T-cell (primary cell): ENCODE measurements at regions not wholly inside any gene's neighbourhood (a gene's known extent, or its start where the extent isn't known, plus 50 kb on each side); places are given as distances from the start of the nearest gene placed in this dataset.

Experiments
- ATAC-seq, 4 experiments: fragments of 200-7000 bp in 3 of 4; fragments of 150-1000 bp in 1 of 4; cut with Tn5 transposase; replicated peaks in 1 of 4; 1 replicate in 3 of 4; 2 replicates in 1 of 4; pipeline ENCODE4 v1.10.0; 2021; ENCODE audit warnings: moderate library complexity in 3 of 4, mild to moderate bottlenecking in 2 of 4, moderate number of reproducible peaks in 1 of 4
- CTCF ChIA-PET, 2 donors: fragments of 300-600 bp; sonication (Branson Sonifier 250); formaldehyde crosslinking; loops; one replicate each; lab custom pipeline; 2022; ENCODE audit warnings: antibody characterized with exemption in 2 of 2; lab: Charles Lee
- POLR2A ChIA-PET, 2 donors: fragments of 300-600 bp; sonication (Branson Sonifier 250); formaldehyde crosslinking; loops; one replicate each; lab custom pipeline; 2022; ENCODE audit warnings: antibody characterized with exemption in 2 of 2; lab: Charles Lee
- DNase-seq, 35 experiments: peaks; one replicate each; pipeline versions ENCODE4 v3.0.0 to v3.0.0-alpha.2; 2013 to 2023
- H3K27ac ChIP-seq: one replicate; pipeline ENCODE4 v1.5.1; 2013; ENCODE audit warnings: low read length
- H3K27me3 ChIP-seq, 2 experiments: replicated peaks in 1 of 2; 1 replicate in 1 of 2; 2 replicates in 1 of 2; pipeline versions ENCODE4 v1.6.1 to v1.7.0; 2013; ENCODE audit warnings: low read length in 1 of 2, mixed read lengths in 1 of 2; ENCODE audit not compliant: control insufficient read depth in 2 of 2, insufficient read depth in 2 of 2; ENCODE audit errors: extremely low read depth in 1 of 2
- H3K36me3 ChIP-seq, 2 donors: 1 replicate in 1 of 2; 2 replicates in 1 of 2; pipeline versions ENCODE4 v1.6.1 to v1.7.0; 2013; ENCODE audit warnings: low read length in 1 of 2; ENCODE audit not compliant: control insufficient read depth in 2 of 2, insufficient read depth in 1 of 2; ENCODE audit errors: extremely low read depth in 1 of 2
- H3K4me1 ChIP-seq, 2 experiments: 1 replicate in 1 of 2; 2 replicates in 1 of 2; pipeline versions ENCODE4 v1.6.1 to v1.7.0; 2013; ENCODE audit warnings: low read length in 2 of 2, mixed read lengths in 1 of 2; ENCODE audit not compliant: insufficient read depth in 2 of 2, control insufficient read depth in 1 of 2; ENCODE audit errors: extremely low read depth in 1 of 2
- H3K4me3 ChIP-seq, 2 donors: 1 replicate in 1 of 2; 2 replicates in 1 of 2; pipeline versions ENCODE4 v1.5.1 to v1.7.0; 2013; ENCODE audit warnings: mild to moderate bottlenecking in 2 of 2, low read length in 1 of 2, moderate library complexity in 1 of 2; ENCODE audit not compliant: control insufficient read depth in 1 of 2; ENCODE audit errors: extremely low read depth in 1 of 2
- H3K9me3 ChIP-seq: 2 replicates; pipeline ENCODE4 v1.7.0; 2013
- H3K27ac Mint-ChIP-seq, 2 donors: one replicate each; pipeline ENCODE4 v1.8.0; 2020 to 2021; ENCODE audit warnings: mild to moderate bottlenecking in 2 of 2, mixed read lengths in 2 of 2
- H3K27me3 Mint-ChIP-seq, 2 donors: one replicate each; pipeline ENCODE4 v1.8.0; 2021 to 2022; ENCODE audit warnings: mixed read lengths in 2 of 2
- H3K36me3 Mint-ChIP-seq: one replicate; pipeline ENCODE4 v1.8.0; 2021; ENCODE audit warnings: mixed read lengths
- H3K4me1 Mint-ChIP-seq, 3 donors: one replicate each; pipeline ENCODE4 v1.8.0; 2020 to 2022; ENCODE audit warnings: mixed read lengths in 3 of 3, mild to moderate bottlenecking in 1 of 3
- H3K4me3 Mint-ChIP-seq, 3 donors: one replicate each; pipeline ENCODE4 v1.8.0; 2020 to 2022; ENCODE audit warnings: mild to moderate bottlenecking in 3 of 3, mixed read lengths in 3 of 3, moderate library complexity in 3 of 3
- H3K9me3 Mint-ChIP-seq, 3 donors: one replicate each; pipeline ENCODE4 v1.8.0; 2020 to 2022; ENCODE audit warnings: mixed read lengths in 3 of 3
- WGBS: methylation state at CpG from one replicate; pipeline ENCODE4 v1.1.5; 2013; ENCODE audit warnings: missing lambda C conversion rate; ENCODE audit not compliant: insufficient coverage; 5-methylcytosine and 5-hydroxymethylcytosine counted together

DNA sequence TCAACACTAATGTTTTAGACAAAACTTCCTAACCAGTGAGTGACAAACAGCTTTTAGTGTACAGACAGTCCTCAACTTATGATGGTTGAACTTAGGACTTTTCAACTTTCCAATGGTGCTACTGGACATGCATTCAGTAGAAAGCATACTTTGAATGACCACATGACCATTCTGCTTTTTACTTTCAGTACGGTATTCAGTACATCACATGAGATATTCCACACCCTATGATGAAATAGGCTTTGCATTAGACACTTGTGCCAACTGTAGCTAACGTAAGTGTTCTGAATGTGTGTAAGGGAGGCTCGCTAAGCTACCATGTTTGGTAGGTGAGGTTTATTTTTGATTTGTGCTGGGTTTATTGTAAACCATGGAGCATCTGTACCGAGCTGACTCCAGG lies 113.7 kb downstream of the WNT7A start:
- CTCF ChIA-PET: no interaction called here

DNA sequence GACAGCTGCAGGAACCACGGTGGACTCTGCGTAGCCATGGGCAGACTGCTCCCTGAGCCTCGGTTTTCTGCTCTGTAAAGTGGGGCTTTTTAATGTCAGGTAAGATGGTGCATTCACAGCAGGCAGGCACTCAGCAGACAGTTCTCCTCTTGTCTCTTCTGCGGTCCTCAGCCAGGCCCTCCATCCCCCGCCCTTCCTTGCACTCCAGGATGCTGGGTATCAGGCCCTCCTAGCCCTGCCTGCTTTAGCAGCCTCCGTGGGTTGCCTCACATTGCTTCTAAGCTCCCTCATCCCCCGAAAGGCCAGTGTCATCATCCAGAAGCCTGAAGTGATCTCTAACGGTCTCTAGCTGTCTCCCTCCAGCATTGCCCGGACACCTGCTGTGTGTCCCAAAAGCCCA lies 115.7 kb downstream of the WNT7A start:
- no peak overlapping the region for H3K27ac ChIP-seq
- no peaks in the 10 kb centered on the region for H3K36me3 Mint-ChIP-seq
- 72% methylated on average over 9 of the region's 9 CpGs for WGBS
- POLR2A ChIA-PET: no interaction called here
- peaks cover 0 to 11% (median 10%) of the 10 kb centered on the region in 3 donors for H3K9me3 Mint-ChIP-seq
- no peak overlapping the region for H3K4me3 ChIP-seq
- ATAC-seq (no peak), DNase-seq (no peak)
- no peaks in the 10 kb centered on the region for H3K4me1 Mint-ChIP-seq
- H3K27me3 ChIP-seq: peaks cover 0 to 23% of the 10 kb centered on the region in 2 experiments
- no peak overlapping the region for H3K27ac Mint-ChIP-seq
- H3K36me3 ChIP-seq: no peaks in the 10 kb centered on the region
- H3K27me3 Mint-ChIP-seq: peaks cover 9 to 12% of the 10 kb centered on the region in 2 donors
- H3K9me3 ChIP-seq: no peaks in the 10 kb centered on the region
- no peaks in the 10 kb centered on the region for H3K4me1 ChIP-seq
- CTCF ChIA-PET: no interaction called here
- H3K4me3 Mint-ChIP-seq: no peak overlapping the region

More for the DNA sequence above, 113.7 kb downstream of the WNT7A start:
- Mint-ChIP-seq H3K27ac (no peak overlapping the region), H3K36me3 (no peaks in the 10 kb centered on the region), H3K9me3 (peaks cover 0 to 11% (median 10%) of the 10 kb centered on the region in 3 donors), H3K27me3 (peaks cover 0 to 5% of the 10 kb centered on the region in 2 donors), H3K4me1 (peaks cover 7 to 9% (median 8%) of the 10 kb centered on the region in 3 donors), H3K4me3 (no peak overlapping the region)
- POLR2A ChIA-PET: no interaction called here
- WGBS: 87% methylated on average over 3 of the region's 4 CpGs
- Histone ChIP-seq H3K9me3 (no peaks in the 10 kb centered on the region), H3K36me3 (no peaks in the 10 kb centered on the region), H3K27ac (no peak overlapping the region), H3K27me3 (peaks cover 0 to 27% of the 10 kb centered on the region in 2 experiments), H3K4me1 (peaks cover 3 to 11% of the 10 kb centered on the region in 2 experiments), H3K4me3 (no peak overlapping the region)
- ATAC-seq (no peak), DNase-seq (no peak)

DNA sequence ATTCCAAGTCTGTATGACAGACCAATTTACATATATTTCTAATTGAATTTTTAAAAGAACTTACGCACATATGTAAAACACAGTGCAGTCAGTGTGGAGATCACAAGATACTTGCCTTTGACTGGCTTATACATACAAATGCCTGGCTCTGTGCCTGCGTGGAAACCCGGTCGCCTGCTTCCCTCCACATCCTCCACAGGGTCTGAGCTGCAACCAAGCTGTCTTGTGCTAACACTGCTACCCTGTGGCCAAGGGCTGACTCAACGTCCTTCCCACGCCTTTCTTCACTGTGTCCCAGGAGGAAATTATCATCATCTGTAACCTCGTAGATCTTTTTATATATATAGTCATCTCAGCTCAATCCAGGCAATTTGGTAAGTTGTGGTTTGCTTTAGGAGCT lies 117.0 kb downstream of the WNT7A start:
- H3K9me3 ChIP-seq: no peaks in the 10 kb centered on the region
- DNase-seq: no peak
- CTCF ChIA-PET: no interaction called here

DNA sequence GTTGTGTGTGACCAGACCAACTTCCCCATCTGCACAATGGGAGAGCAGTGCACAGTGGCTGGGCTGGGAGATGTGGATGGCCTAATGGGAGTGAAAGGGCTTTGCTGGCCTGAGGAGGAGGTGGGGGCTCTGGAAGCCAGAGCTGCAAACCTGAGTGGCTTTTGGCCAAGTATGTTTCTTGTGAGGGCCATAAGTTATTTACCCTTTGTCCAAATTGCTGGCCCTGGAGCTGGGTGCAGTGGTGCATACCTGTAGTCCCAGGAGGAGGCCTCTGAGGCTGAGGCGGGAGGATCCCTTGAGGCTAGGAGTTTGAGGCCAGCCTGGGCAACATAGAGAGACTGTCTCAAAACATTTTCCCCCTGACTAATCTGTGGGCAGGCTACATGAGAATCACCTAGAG lies 129.1 kb downstream of the WNT7A start:
- H3K36me3 ChIP-seq: no peaks in the 10 kb centered on the region
- peaks cover 0 to 20% of the 10 kb centered on the region in 2 experiments for H3K27me3 ChIP-seq
- H3K36me3 Mint-ChIP-seq: no peaks in the 10 kb centered on the region
- no peak overlapping the region for H3K4me3 Mint-ChIP-seq
- ChIA-PET POLR2A (no interaction called here), CTCF (no interaction called here)
- H3K27ac Mint-ChIP-seq: no peak overlapping the region
- no peak overlapping the region for H3K27ac ChIP-seq
- no peak overlapping the region for H3K4me3 ChIP-seq
- H3K27me3 Mint-ChIP-seq: peaks cover 11% of the 10 kb centered on the region in 2 donors
- DNase-seq: no peak
- no peak for ATAC-seq
- H3K4me1 Mint-ChIP-seq: no peaks in the 10 kb centered on the region
- peaks cover 2% of the 10 kb centered on the region for H3K9me3 ChIP-seq
- H3K9me3 Mint-ChIP-seq: peaks cover 6 to 13% (median 9%) of the 10 kb centered on the region in 3 donors
- no peaks in the 10 kb centered on the region for H3K4me1 ChIP-seq
- no CpG with 5 or more reads among the region's 1 CpG for WGBS

More for the DNA sequence above, 117.0 kb downstream of the WNT7A start:
- peaks cover 2 to 17% of the 10 kb centered on the region in 2 experiments for H3K27me3 ChIP-seq
- no peak for ATAC-seq
- Mint-ChIP-seq H3K4me3 (no peak overlapping the region), H3K9me3 (peaks cover 0 to 11% (median 10%) of the 10 kb centered on the region in 3 donors), H3K36me3 (no peaks in the 10 kb centered on the region), H3K27me3 (peaks cover 14 to 15% of the 10 kb centered on the region in 2 donors), H3K4me1 (no peaks in the 10 kb centered on the region), H3K27ac (no peak overlapping the region)
- H3K4me1 ChIP-seq: no peaks in the 10 kb centered on the region
- no peaks in the 10 kb centered on the region for H3K36me3 ChIP-seq
- no peak overlapping the region for H3K27ac ChIP-seq
- POLR2A ChIA-PET: no interaction called here
- no peak overlapping the region for H3K4me3 ChIP-seq
- 96% methylated on average over 4 of the region's 7 CpGs for WGBS

DNA sequence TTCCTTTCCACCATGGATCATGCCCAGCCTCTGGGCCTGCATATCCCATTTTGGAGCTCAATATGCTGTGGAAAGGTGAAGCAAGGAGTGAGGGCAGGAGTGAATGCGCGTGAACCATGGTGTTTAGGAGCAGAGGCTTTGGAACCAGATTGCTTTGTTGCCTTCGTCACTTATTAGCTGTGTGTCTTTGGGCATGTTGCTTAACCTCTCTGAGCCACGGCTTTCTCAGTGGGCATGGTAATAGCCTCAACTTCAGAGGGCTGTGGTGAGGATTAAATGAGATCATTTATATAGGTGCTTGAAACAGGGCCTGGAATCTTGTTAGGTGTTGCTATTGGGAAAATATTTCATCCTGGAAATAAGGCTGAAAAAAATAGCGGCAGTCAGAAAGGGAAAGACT lies 129.7 kb downstream of the WNT7A start:
- Mint-ChIP-seq H3K36me3 (no peaks in the 10 kb centered on the region), H3K4me3 (no peak overlapping the region), H3K9me3 (peaks cover 4 to 8% (median 6%) of the 10 kb centered on the region in 3 donors), H3K27ac (no peak overlapping the region), H3K4me1 (no peaks in the 10 kb centered on the region), H3K27me3 (peaks cover 11 to 15% of the 10 kb centered on the region in 2 donors)
- Histone ChIP-seq H3K36me3 (no peaks in the 10 kb centered on the region), H3K4me1 (no peaks in the 10 kb centered on the region), H3K27ac (no peak overlapping the region), H3K9me3 (peaks cover 2% of the 10 kb centered on the region), H3K27me3 (peaks cover 0 to 20% of the 10 kb centered on the region in 2 experiments), H3K4me3 (no peak overlapping the region)
- 94% methylated on average over 5 of the region's 5 CpGs for WGBS
- no peak for ATAC-seq
- DNase-seq: no peak
- ChIA-PET POLR2A (no interaction called here), CTCF (no interaction called here)

DNA sequence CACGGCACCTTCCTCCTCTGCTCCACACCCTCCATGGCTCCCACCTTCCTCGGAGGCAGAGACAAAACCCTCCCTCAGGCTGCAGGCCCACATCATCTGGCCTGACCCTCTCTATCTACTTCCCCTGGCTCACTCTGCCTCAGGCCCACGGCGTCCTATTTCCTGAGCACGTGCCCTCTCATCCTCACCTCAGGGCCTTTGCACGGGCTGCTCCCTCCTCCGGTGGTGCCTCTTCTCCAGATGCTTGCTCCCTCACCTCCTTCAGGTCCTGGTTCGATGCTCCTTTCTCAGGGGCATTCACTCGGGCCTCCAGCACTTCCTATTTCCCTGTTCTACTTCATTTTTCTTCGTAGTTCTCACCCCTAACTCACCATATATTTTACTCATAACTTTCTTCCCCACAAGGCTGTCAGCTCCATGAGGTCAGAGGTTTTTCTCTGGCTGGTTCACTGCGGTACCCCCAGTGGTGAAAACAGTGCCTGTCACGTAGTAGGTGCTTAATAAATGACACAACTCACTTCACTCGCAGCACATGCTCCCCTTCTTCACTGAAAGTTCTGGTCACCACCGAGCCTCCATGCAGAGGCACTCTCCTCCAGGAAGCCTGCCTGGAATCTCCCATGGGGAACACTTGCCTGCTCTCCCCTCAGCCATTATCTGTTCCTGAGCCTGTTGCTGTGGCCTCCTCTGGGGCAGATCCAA lies 130.7 kb downstream of the WNT7A start:
- 80% methylated on average over 12 of the region's 14 CpGs for whole genome bisulfite sequencing
- H3K27ac Mint-ChIP-seq: no peak overlapping the region

More for the DNA sequence above, 130.7 kb downstream of the WNT7A start:
- H3K4me3 Mint-ChIP-seq: no peak overlapping the region
- no peaks in the 10 kb centered on the region for H3K4me1 Mint-ChIP-seq
- Histone ChIP-seq H3K27me3 (peaks cover 0 to 23% of the 10 kb centered on the region in 2 experiments), H3K9me3 (no peaks in the 10 kb centered on the region), H3K4me1 (no peaks in the 10 kb centered on the region), H3K27ac (no peak overlapping the region), H3K4me3 (no peak overlapping the region), H3K36me3 (no peaks in the 10 kb centered on the region)
- ATAC-seq: no peak
- H3K9me3 Mint-ChIP-seq: peaks cover 0 to under 1% (median 0%) of the 10 kb centered on the region in 3 donors
- ChIA-PET POLR2A (no interaction called here), CTCF (no interaction called here)
- no peak for DNase-seq
- H3K27me3 Mint-ChIP-seq: peaks cover 15 to 18% of the 10 kb centered on the region in 2 donors
- no peaks in the 10 kb centered on the region for H3K36me3 Mint-ChIP-seq
